Neural progenitor cell (in vitro differentiated cells): ENCODE measurements at regions not wholly inside any gene's neighbourhood (a gene's known extent, or its start where the extent isn't known, plus 50 kb on each side); places are given as distances from the start of the nearest gene placed in this dataset.

ENCODE experiments used
- CTCF ChIP-seq: fragments of 200-600 bp; sonication (generic); IDR thresholded peaks from 2 replicates; pipeline ENCODE4 v1.5.1; 2017; ENCODE audit warnings: antibody characterized with exemption, mild to moderate bottlenecking
- EZH2 ChIP-seq: fragments of 200-600 bp; sonication (generic); IDR thresholded peaks from 2 replicates; pipeline ENCODE4 v1.6.1; 2017; ENCODE audit warnings: antibody characterized with exemption, mild to moderate bottlenecking, moderate library complexity

- no peak for TF ChIP-seq CTCF
- no peak for TF ChIP-seq EZH2
Observed at GRCh38 chr6:145267076-145267867, 468.0 kb downstream of the EPM2A start.
